Duodenal mucosa (tissue), 2 donors: ENCODE measurements at regions not wholly inside any gene's neighbourhood (a gene's known extent, or its start where the extent isn't known, plus 50 kb on each side); places are given as distances from the start of the nearest gene placed in this dataset.

Experiments used
- H3K27ac ChIP-seq: one replicate; pipeline ENCODE4 v1.7.0; 2013; ENCODE audit warnings: low read depth, low read length
- H3K27me3 ChIP-seq, 2 donors: one replicate each; pipeline ENCODE4 v1.7.0; 2013; ENCODE audit warnings: low read length in 2 of 2, control low read depth in 1 of 2; ENCODE audit not compliant: insufficient read depth in 2 of 2, control insufficient read depth in 1 of 2
- H3K36me3 ChIP-seq, 2 donors: one replicate each; pipeline ENCODE4 v1.7.0; 2013; ENCODE audit warnings: low read length in 2 of 2, control low read depth in 1 of 2; ENCODE audit not compliant: insufficient read depth in 2 of 2, control insufficient read depth in 1 of 2
- H3K4me1 ChIP-seq, 2 donors: one replicate each; pipeline ENCODE4 v1.7.0; 2013; ENCODE audit warnings: low read length in 2 of 2, control low read depth in 1 of 2; ENCODE audit not compliant: insufficient read depth in 2 of 2, control insufficient read depth in 1 of 2
- H3K4me3 ChIP-seq, 2 donors: one replicate each; pipeline ENCODE4 v1.7.0; 2013; ENCODE audit warnings: low read length in 2 of 2, low read depth in 1 of 2
- H3K9ac ChIP-seq, 2 donors: one replicate each; pipeline ENCODE4 v1.7.0; 2013; ENCODE audit warnings: low read length in 2 of 2, low read depth in 1 of 2
- H3K9me3 ChIP-seq, 2 donors: one replicate each; pipeline ENCODE4 v1.7.0; 2013; ENCODE audit warnings: low read length in 2 of 2, control low read depth in 1 of 2; ENCODE audit not compliant: control insufficient read depth in 1 of 2

DNA sequence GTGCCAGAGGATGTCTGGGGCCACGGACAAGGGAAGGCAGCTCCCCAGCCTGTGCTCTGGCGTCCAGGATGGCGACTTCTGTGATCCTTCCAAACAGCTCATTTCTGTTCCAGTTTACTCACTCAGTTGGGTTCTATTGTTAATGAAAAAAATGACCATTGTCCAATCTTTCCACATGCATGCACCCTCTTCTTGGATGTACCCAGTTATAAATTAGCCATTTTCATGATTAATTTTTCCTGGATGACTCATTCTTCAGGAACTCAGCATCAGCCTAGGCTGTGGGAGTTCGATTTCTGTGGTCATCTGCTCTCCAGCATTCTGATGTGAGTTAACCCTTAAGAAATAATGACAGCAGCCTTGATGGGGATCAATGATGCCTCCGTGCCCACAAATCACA, 926.8 kb downstream of the BCL11B start:
- Histone ChIP-seq H3K27ac (no peak overlapping the region), H3K9ac (no peak overlapping the region), H3K9me3 (no peaks in the 10 kb centered on the region), H3K4me1 (no peaks in the 10 kb centered on the region), H3K27me3 (no peaks in the 10 kb centered on the region), H3K36me3 (no peaks in the 10 kb centered on the region), H3K4me3 (no peak overlapping the region)

DNA sequence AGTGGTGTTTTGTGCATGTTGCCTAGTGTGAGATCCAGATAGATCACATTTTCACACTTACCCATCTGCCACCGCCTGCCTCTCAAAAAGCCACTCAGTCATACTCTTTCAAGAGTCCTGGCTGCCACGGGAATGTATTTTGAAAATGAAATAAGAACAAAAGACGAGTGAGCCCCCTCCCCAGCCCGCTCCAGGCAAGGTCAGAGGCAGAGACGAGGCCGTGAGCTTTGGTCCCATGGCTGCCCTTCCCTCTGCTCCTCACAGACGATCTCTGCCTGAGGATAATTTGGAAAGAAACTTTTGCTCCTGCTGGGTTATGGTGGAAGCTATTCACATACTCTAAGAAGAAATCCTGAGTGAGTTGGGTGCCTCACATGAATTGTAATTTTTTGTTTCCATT, 924.3 kb downstream of the BCL11B start:
- H3K4me3 ChIP-seq: no peak overlapping the region
- no peaks in the 10 kb centered on the region for H3K27me3 ChIP-seq
- no peaks in the 10 kb centered on the region for H3K4me1 ChIP-seq
- no peak overlapping the region for H3K27ac ChIP-seq
- no peaks in the 10 kb centered on the region for H3K36me3 ChIP-seq
- H3K9me3 ChIP-seq: no peaks in the 10 kb centered on the region
- no peak overlapping the region for H3K9ac ChIP-seq

DNA sequence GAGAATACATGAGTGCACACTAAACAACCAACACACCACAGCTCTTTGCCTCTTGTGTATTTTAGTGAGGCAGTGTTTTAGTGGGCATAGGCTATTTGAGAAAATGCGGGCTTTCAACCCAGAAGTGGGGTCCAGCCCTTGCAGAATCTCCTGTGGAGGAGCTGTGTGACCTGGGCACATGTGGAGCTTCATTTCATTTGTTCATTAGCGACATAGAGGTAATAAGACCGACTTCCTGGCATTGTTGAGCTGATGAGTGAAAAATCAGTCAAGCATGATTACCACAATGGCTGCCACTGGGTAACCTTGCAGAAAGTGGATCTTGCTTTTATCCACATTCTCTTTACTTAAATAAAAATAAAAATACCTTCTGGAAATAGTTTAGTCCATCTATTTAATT, 923.5 kb downstream of the BCL11B start:
- Histone ChIP-seq H3K4me3 (no peak overlapping the region), H3K27ac (no peak overlapping the region), H3K4me1 (no peaks in the 10 kb centered on the region), H3K27me3 (peaks cover 0 to 2% of the 10 kb centered on the region in 2 donors), H3K9ac (no peak overlapping the region), H3K9me3 (no peaks in the 10 kb centered on the region), H3K36me3 (no peaks in the 10 kb centered on the region)

DNA sequence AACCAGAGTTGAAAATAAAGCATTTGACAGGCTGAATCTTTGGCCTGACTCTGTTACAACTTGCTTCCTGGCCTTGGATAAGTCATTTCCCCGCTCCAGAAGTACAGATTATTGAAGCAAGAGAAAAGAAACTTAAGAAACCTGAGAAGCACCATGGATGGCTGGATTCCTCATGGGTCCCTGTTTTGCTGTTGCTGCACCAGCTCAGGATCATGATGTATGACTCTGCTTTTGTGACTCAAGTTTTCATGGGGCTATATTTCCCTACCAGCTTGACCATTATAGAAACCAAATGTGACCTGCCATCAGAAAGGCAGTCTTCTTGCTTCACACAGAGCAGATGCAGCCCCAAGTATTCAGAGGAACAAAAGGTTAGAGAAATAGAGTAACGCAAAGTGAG, 921.8 kb downstream of the BCL11B start:
- Histone ChIP-seq H3K27me3 (peaks cover 0 to 3% of the 10 kb centered on the region in 2 donors), H3K4me3 (no peak overlapping the region), H3K9me3 (no peaks in the 10 kb centered on the region), H3K36me3 (no peaks in the 10 kb centered on the region), H3K4me1 (no peaks in the 10 kb centered on the region), H3K27ac (no peak overlapping the region), H3K9ac (no peak overlapping the region)

DNA sequence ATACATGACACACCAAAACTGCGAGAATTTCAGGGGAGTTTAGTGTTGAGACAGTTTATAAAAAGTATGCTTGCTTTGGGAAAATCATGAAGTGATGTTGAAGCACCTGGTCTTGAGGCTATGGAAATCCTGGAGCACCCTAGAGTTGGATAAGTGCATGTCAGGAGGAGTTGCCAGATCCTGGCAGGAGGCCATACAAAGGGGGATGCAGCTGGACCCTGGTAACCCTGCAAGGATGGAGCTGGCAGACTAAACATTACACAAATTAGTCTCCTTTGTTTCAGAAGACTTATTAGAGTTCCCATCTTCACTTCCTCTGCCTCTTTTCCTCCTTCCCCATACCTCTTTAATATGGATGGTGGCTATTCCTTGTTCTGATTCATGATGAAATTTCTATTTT, 907.0 kb downstream of the BCL11B start:
- Histone ChIP-seq H3K4me1 (no peaks in the 10 kb centered on the region), H3K27ac (no peak overlapping the region), H3K4me3 (no peak overlapping the region), H3K27me3 (peaks cover 0 to 3% of the 10 kb centered on the region in 2 donors), H3K9ac (no peak overlapping the region), H3K9me3 (no peaks in the 10 kb centered on the region), H3K36me3 (no peaks in the 10 kb centered on the region)

DNA sequence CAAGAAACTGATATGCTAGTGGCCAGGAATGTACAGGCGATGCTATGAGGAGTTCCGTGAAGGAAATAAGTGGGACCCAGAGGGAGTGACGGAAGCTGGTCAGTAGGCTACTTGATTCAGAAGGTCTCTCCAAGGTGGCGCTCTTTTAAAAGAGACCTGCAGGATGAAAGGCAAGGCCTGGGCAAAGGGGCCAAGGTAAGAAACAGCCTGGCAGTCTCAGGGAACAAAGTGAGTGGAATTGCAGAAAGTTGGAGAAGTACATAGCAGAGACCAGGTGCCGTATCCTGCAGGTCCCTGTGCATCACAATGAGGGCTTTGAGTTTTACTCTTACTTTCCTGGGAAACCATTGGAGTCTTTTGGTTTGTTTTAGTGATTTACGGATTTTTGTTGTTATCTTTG, 905.6 kb downstream of the BCL11B start:
- Histone ChIP-seq H3K4me3 (no peak overlapping the region), H3K4me1 (no peaks in the 10 kb centered on the region), H3K27me3 (peaks cover 0 to 3% of the 10 kb centered on the region in 2 donors), H3K27ac (no peak overlapping the region), H3K36me3 (no peaks in the 10 kb centered on the region), H3K9ac (no peak overlapping the region), H3K9me3 (no peaks in the 10 kb centered on the region)

GRCh38 chr14:98368221-98368620, 903.8 kb downstream of the BCL11B start:
- no peaks in the 10 kb centered on the region for H3K36me3 ChIP-seq
- no peak overlapping the region for H3K27ac ChIP-seq
- no peaks in the 10 kb centered on the region for H3K4me1 ChIP-seq
- no peak overlapping the region for H3K9ac ChIP-seq
- no peaks in the 10 kb centered on the region for H3K9me3 ChIP-seq
- H3K4me3 ChIP-seq: no peak overlapping the region
- peaks cover 0 to 3% of the 10 kb centered on the region in 2 donors for H3K27me3 ChIP-seq

DNA sequence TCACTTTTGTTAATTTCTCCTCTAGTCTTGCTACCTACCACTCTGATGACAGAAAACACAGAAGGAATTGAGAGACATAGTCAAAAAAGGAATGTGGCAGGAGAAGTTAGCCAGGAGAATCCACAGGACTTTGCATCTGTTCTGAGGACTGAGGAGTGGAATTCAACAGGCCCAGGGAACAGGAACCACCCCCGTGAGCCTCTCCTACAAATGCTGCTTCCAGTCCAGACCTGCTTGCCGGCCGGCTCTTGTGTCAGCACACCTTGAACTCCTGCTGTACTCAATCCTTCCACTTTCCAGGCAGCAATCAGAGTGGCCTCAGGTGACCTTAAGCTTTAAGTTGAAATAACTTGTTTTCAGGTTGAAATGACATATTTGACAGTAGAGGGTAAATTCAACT, 903.1 kb downstream of the BCL11B start:
- Histone ChIP-seq H3K9ac (no peak overlapping the region), H3K27me3 (no peaks in the 10 kb centered on the region), H3K4me1 (no peaks in the 10 kb centered on the region), H3K4me3 (no peak overlapping the region), H3K9me3 (no peaks in the 10 kb centered on the region), H3K36me3 (no peaks in the 10 kb centered on the region), H3K27ac (no peak overlapping the region)

DNA sequence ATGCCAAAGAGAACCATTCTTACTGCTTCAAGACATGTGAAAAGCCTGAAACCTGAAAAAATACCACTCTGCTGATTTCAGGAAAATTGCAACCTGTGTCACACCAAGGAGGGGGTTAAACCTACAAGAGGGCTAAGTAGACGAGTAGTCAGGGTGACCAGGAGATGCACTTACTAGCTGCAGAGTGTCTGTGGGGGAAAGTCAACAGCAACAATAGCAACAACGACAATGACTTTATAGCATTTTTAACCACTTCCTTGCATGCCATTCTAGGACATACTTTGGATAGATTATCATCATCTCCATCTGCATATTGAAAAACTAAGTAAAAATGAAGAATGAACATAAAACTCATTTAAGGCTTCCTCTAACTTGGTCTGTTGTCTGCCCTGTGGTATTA, 902.7 kb downstream of the BCL11B start:
- H3K9ac ChIP-seq: no peak overlapping the region
- H3K9me3 ChIP-seq: no peaks in the 10 kb centered on the region
- no peaks in the 10 kb centered on the region for H3K36me3 ChIP-seq
- H3K4me1 ChIP-seq: no peaks in the 10 kb centered on the region
- no peak overlapping the region for H3K27ac ChIP-seq
- no peaks in the 10 kb centered on the region for H3K27me3 ChIP-seq
- no peak overlapping the region for H3K4me3 ChIP-seq

DNA sequence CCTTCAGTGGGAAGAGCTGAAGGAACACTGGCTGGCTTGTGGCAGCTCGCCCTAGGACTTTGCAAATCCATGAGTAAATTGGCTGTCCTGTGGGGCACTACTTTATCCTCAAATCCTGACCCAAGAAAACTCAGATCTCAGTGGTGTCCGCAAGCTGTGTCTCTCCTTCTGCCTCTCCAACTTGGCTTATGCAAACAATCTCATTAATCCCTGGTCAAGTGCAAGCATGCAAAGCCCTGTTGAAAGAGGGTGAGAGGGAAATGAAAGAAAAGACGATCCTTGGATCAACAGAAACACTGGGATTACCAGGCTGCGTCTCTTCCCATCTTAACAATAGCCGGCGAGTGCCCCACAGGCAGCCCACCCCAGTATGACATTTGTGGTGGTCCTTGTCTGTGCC, 901.6 kb downstream of the BCL11B start:
- Histone ChIP-seq H3K4me3 (no peak overlapping the region), H3K4me1 (no peaks in the 10 kb centered on the region), H3K9me3 (no peaks in the 10 kb centered on the region), H3K27ac (no peak overlapping the region), H3K36me3 (no peaks in the 10 kb centered on the region), H3K27me3 (no peaks in the 10 kb centered on the region), H3K9ac (no peak overlapping the region)

GRCh38 chr14:98371141-98371540, 900.9 kb downstream of the BCL11B start:
- Histone ChIP-seq H3K9me3 (no peaks in the 10 kb centered on the region), H3K4me1 (no peaks in the 10 kb centered on the region), H3K9ac (no peak overlapping the region), H3K27me3 (no peaks in the 10 kb centered on the region), H3K27ac (no peak overlapping the region), H3K4me3 (no peak overlapping the region), H3K36me3 (no peaks in the 10 kb centered on the region)
